ENCODE measurements at regions not wholly inside any gene's neighbourhood (a gene's known extent, or its start where the extent isn't known, plus 50 kb on each side); places are given as distances from the start of the nearest gene placed in this dataset.

- Histone ChIP-seq H3K36me3 (ENCODE audit: control insufficient read depth, insufficient read depth, low read length) (no peaks in the 10 kb centered on the region), H3K79me2 (no peaks in the 10 kb centered on the region), H3K4me1 (no peaks in the 10 kb centered on the region), H3K9me3 (ENCODE audit: control insufficient read depth, low read length) (no peaks in the 10 kb centered on the region), H3K4me3 (ENCODE audit: low read depth, low read length) (no peak overlapping the region), H3K4me2 (ENCODE audit: low read length) (no peak overlapping the region), H3K27ac (no peak overlapping the region), H2AFZ (no peak overlapping the region), H3K27me3 (ENCODE audit: control insufficient read depth, insufficient read depth, low read length) (no peaks in the 10 kb centered on the region), H3K9ac (no peak overlapping the region)
- TF ChIP-seq, protein P1, sequence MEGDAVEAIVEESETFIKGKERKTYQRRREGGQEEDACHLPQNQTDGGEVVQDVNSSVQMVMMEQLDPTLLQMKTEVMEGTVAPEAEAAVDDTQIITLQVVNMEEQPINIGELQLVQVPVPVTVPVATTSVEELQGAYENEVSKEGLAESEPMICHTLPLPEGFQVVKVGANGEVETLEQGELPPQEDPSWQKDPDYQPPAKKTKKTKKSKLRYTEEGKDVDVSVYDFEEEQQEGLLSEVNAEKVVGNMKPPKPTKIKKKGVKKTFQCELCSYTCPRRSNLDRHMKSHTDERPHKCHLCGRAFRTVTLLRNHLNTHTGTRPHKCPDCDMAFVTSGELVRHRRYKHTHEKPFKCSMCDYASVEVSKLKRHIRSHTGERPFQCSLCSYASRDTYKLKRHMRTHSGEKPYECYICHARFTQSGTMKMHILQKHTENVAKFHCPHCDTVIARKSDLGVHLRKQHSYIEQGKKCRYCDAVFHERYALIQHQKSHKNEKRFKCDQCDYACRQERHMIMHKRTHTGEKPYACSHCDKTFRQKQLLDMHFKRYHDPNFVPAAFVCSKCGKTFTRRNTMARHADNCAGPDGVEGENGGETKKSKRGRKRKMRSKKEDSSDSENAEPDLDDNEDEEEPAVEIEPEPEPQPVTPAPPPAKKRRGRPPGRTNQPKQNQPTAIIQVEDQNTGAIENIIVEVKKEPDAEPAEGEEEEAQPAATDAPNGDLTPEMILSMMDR (IDR thresholded peaks at IDR 0.05): no peak
Observed at GRCh38 chr14:84068288-84068687, 1461.7 kb upstream of the FLRT2 start.

DNA sequence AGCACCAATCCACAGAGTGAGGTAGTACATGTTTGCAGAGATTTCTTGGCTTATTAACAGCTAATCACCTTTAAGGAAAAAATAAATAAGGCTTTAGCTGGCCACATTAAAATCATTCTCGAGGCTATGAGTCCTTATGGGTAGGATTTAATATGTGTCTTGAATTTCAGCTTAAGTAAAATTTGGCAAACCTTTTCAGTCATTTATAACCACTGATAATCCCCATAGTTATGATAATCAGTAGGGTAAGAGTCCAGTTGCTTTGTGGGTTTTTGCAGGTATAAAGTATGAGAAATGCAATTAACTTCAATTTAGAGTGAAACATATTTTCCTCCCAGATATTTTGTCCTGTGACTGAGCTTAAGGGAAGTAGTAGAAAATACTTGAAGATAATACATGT, 1458.9 kb upstream of the FLRT2 start:
- TF ChIP-seq, protein P1 (IDR thresholded peaks at IDR 0.05): no peak
- Histone ChIP-seq H3K27me3 (ENCODE audit: control insufficient read depth, insufficient read depth, low read length) (no peaks in the 10 kb centered on the region), H3K9me3 (ENCODE audit: control insufficient read depth, low read length) (no peaks in the 10 kb centered on the region), H3K4me1 (no peaks in the 10 kb centered on the region), H3K4me2 (ENCODE audit: low read length) (no peak overlapping the region), H3K27ac (no peak overlapping the region), H3K79me2 (no peaks in the 10 kb centered on the region), H3K36me3 (ENCODE audit: control insufficient read depth, insufficient read depth, low read length) (no peaks in the 10 kb centered on the region), H3K4me3 (ENCODE audit: low read depth, low read length) (no peak overlapping the region), H3K9ac (no peak overlapping the region), H2AFZ (no peak overlapping the region)

DNA sequence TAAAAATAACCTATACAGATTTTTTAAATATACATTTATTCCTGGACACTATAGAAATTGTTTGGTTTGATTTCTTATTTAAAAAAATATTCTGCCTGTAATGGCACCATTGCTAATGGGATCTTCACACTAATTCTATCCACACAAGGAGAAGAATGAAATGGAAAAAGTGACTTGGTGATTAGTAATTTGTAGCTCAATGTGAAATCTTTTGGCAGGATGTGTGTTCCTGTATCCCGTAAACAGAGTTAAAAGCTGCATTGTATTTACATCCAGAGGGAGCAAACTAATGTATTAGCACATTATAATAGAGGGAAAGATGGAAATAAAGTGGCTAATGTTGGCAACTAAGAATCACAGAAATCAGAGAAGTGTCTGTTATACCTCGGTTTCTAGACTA, 1455.3 kb upstream of the FLRT2 start:
- no peak overlapping the region for H3K9ac ChIP-seq
- no peaks in the 10 kb centered on the region for H3K36me3 ChIP-seq (ENCODE audit: control insufficient read depth, insufficient read depth, low read length)
- H3K9me3 ChIP-seq (ENCODE audit: control insufficient read depth, low read length): no peaks in the 10 kb centered on the region
- H3K4me3 ChIP-seq (ENCODE audit: low read depth, low read length): no peak overlapping the region
- H3K79me2 ChIP-seq: no peaks in the 10 kb centered on the region
- H3K4me2 ChIP-seq (ENCODE audit: low read length): no peak overlapping the region
- H3K27me3 ChIP-seq (ENCODE audit: control insufficient read depth, insufficient read depth, low read length): no peaks in the 10 kb centered on the region
- TF ChIP-seq, protein P1 (IDR thresholded peaks at IDR 0.05): no peak
- H3K4me1 ChIP-seq: no peaks in the 10 kb centered on the region
- no peak overlapping the region for H2AFZ ChIP-seq
- no peak overlapping the region for H3K27ac ChIP-seq

GRCh38 chr14:84080944-84081343, 1449.0 kb upstream of the FLRT2 start:
- no peaks in the 10 kb centered on the region for H3K9me3 ChIP-seq (ENCODE audit: control insufficient read depth, low read length)
- TF ChIP-seq, protein P1 (IDR thresholded peaks at IDR 0.05): no peak
- H3K4me3 ChIP-seq (ENCODE audit: low read depth, low read length): no peak overlapping the region
- H3K27ac ChIP-seq: no peak overlapping the region
- no peaks in the 10 kb centered on the region for H3K79me2 ChIP-seq
- peak overlapping the region; percentile 1 for H2AFZ ChIP-seq
- no peak overlapping the region for H3K9ac ChIP-seq
- no peak overlapping the region for H3K4me2 ChIP-seq (ENCODE audit: low read length)
- H3K36me3 ChIP-seq (ENCODE audit: control insufficient read depth, insufficient read depth, low read length): no peaks in the 10 kb centered on the region
- H3K4me1 ChIP-seq: no peaks in the 10 kb centered on the region
- no peaks in the 10 kb centered on the region for H3K27me3 ChIP-seq (ENCODE audit: control insufficient read depth, insufficient read depth, low read length)

GRCh38 chr14:84084056-84084630, 1445.8 kb upstream of the FLRT2 start:
- Histone ChIP-seq H3K9me3 (ENCODE audit: control insufficient read depth, low read length) (no peaks in the 10 kb centered on the region), H3K27ac (no peak overlapping the region), H3K79me2 (no peaks in the 10 kb centered on the region), H3K4me2 (ENCODE audit: low read length) (no peak overlapping the region), H3K9ac (no peak overlapping the region), H2AFZ (no peak overlapping the region), H3K4me3 (ENCODE audit: low read depth, low read length) (no peak overlapping the region), H3K27me3 (ENCODE audit: control insufficient read depth, insufficient read depth, low read length) (no peaks in the 10 kb centered on the region), H3K36me3 (ENCODE audit: control insufficient read depth, insufficient read depth, low read length) (no peaks in the 10 kb centered on the region), H3K4me1 (no peaks in the 10 kb centered on the region)
- TF ChIP-seq, protein P1 (IDR thresholded peaks at IDR 0.05): no peak
